CD4-positive, alpha-beta T cell treated with Interleukin-4 for 1 hour (primary cell): ENCODE measurements at regions not wholly inside any gene's neighbourhood (a gene's known extent, or its start where the extent isn't known, plus 50 kb on each side); places are given as distances from the start of the nearest gene placed in this dataset.
A peak's percentile ranks its signal among the peaks of the same experiment; 100 is the strongest.

Experiments
- DNase-seq, 2 donors: peaks; one replicate each; pipeline ENCODE4 v3.0.0-alpha.2; 2020 to 2022

DNA sequence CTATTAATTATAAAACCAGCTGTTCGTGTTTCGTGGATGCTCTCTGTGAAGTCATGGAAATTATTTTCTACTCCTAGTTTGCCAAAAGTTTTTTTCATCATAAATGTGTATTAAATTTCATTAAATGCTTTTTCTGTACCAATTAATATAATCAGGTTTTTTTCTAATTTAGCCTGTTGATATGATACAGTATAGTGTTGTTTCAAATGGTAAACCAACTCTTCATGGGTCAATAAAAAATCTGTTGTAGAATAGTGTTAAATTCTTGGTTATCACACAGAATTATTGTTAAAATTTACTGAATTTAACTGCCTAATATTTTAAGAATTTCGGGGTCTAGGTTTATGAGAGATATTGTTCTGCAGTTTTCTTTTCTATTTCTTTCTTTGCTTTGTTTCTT is 505.9 kb upstream of the MANEA start:
- DNase-seq: no peak

DNA sequence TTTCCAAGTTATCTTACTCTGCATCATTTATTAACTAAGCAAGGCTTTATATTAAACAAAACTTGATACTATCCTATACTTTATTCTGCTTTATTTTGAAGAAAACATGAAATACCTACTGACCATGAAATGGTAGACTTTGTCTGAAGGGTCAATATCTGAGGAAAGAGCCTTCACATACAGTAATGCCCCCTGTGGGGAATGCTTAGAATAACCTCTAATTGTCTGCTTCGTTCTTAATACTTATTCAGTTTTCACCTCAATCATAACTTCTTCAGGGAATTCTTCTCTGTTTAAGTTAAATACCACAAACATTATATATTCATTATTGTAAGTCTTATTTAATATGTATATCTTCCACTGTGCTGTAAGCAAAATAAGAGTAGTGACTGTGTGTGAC is 498.9 kb upstream of the MANEA start:
- DNase-seq: no peak

DNA sequence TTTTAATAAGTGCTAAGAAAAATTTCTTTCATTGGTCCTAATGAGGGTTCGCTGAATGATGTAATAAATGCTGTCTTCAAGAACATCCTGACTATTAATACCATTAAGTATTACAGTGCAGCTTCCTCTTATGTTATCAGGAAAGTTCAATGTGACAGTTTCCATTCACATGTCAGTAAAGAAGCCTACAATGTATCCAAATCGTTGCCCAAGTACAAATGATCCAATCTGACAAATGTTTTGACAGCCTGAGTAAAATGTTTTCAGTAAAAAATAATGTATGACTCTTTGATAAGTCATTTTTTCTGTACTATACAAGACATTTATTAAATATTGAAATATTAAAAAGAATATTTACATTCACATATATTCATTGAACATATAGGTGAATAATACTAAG is 496.1 kb upstream of the MANEA start:
- DNase-seq: no peak

DNA sequence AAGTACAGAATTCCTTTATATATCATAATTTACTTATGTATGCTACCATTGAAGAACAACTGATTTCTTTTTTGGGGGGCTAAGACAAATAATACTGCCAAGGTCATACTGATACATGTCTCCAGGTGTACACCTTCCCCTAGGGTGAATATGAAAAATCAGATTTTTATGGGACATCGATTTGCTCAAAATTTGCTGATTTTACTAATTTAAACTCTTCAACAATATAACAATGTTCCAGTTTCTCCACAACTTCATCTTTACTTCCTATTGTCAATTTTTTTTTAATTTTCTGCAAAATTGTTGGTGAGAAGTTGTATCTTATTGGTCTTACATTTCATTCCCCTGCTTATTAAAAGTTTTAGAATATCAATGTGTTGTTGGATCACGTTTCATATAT is 495.4 kb upstream of the MANEA start:
- DNase-seq: no peak

DNA sequence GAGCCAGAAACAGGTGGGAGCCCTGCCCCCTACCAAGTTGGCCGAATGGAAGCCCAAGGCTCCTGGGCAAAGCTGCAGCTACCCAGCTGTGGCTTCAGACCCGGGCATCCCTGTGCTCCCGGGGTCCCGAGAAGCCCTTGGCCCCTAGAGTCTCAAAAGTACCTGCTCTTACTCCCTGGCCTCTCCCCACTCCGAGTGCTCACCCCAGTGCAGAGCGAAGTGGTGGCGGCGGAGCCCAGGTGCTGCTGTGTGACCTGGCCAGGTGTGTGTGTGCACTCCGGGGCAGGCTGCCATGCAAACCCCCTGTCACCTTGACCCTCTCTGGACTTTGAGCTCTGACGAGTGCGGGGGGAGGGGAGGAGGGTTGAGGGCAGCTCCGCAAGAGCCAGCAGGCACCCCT is 493.8 kb upstream of the MANEA start:
- no peak for DNase-seq

DNA sequence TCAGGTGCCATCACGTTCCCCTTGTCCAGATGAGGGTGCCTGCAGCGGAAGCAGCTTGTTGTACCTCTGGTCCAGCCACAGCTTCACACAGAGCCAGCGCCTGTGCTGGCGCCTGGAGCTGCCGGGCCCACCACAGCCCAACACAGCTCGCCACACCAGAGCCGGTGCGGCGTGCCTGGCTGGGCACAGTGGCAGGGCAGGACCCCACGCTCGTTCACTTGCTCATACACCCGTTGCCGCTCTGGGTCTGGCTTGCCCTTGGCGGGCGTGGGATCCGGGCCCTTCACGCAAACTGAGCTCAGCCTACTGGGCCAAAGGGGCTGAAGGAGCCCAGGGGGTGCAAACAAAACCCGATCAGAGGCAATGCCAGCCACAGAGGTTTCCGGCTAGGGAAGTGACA is 492.5 kb upstream of the MANEA start:
- DNase-seq: no peak

DNA sequence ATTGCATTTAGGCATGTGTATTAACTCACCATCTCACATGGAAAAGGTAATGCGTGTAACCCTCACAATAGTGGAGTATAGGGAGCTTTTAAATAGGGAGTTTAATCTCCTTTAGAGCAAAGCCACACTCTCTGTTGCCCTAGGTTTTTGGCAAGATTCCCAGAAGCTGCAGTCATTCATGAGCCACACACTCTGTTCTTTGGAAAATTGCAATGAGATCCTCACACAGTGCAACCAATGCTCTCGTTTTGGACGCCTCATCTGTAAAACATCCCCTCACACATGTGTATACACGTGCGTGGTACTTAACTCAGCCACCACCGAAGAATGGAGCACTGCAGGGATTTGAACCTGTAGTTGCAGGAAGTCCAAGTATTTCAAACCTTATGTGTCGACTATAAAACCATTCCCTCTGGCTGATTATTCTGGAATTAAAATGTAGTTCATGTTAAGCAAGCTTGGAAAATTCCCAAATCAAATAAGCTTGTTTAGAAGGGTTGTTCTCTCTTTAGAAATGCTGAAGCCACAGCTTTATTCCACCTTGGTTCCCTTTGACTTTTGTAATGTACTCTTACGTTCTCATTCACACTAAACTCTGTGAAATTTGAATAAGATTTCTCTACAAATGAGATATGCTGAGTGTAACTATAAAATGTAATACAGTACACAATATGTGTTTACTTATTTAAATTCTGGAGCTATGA is 489.8 kb upstream of the MANEA start:
- DNase-seq: no peak

- peak in 1 of 2 donors; percentile 1 for DNase-seq
These were observed 485.4 kb upstream of the MANEA start for GRCh38 chr6:95091823-95092436.

DNA sequence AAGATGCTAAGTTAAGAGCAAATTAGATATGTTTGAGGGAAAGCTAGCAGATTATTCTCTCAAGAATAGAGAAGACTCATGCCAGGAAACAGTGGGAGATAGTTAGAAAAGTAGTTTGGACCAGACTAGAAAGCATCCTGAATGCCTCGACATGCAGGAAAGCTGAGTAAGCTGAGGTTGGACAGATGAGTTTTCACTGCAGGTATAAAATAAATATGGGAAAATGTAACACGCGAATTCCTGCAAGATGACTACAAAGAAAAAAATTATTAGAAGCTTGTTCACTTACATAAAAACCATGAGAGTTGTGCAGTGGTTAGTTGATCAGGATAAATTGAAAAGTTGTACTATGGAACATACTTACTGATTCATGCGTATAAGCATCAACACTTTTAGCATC is 484.2 kb upstream of the MANEA start:
- no peak for DNase-seq

GRCh38 chr6:95094751-95095663 is 482.3 kb upstream of the MANEA start:
- no peak for DNase-seq

DNA sequence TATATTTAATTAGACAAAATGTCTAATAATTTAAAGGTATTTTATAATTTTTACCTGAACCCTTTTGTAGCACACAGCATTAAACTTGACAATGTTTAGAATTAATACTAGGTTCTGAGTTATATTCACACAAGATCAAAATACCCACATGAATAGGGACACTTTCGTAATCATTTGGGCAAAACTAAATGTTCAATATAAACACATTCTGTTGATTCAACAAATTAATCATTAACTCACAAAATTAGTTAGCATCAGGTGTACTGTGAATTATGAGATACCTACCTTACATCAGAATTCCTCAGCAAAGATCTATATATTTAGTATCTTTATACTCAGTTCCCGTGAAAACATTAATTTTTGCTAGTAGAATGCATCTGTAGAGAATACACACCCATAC is 481.5 kb upstream of the MANEA start:
- DNase-seq: no peak

GRCh38 chr6:95099410-95099809 is 477.9 kb upstream of the MANEA start:
- no peak for DNase-seq

GRCh38 chr6:95109212-95109611 is 468.1 kb upstream of the MANEA start:
- no peak for DNase-seq

GRCh38 chr6:95110767-95111166 is 466.6 kb upstream of the MANEA start:
- no peak for DNase-seq

DNA sequence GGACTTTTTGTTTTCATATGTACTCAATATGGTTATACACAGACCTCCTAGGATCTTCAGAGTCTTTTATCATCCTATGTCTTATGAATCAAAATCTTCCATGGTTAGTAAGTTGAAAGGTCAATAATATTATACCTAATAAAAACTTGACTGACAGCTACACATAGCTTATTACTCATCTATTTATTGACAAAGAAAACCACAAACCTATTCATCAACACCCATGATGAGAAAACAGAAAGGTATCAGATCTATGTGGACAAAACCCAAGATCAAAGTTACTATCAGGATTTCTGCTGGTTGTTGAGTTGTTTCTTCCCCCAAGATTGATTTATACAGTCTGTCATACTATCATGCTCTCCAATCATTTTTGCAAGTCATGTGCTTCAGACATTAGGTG is 460.1 kb upstream of the MANEA start:
- DNase-seq: no peak

DNA sequence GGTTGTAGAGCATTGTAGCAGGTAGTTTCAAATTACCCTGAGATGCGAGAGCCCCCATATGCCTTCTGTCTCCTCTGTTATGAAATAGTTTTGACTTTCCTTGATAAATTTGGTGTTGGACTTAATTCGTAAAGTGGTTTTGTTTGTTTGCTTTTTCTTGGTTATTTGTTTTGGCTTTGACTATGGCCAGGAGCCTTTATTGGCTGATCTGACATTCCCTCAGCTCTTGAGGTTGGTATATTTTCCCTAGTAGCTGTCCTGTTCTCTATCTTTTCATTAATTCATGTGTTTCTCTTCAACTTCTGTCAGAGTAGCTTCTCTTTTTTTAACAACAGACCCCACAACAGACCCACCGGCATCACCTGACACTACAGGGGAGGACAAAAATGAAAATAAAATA is 457.4 kb upstream of the MANEA start:
- no peak for DNase-seq

GRCh38 chr6:95120984-95121383 is 456.4 kb upstream of the MANEA start:
- no peak for DNase-seq

GRCh38 chr6:95127261-95127660 is 450.1 kb upstream of the MANEA start:
- no peak for DNase-seq

DNA sequence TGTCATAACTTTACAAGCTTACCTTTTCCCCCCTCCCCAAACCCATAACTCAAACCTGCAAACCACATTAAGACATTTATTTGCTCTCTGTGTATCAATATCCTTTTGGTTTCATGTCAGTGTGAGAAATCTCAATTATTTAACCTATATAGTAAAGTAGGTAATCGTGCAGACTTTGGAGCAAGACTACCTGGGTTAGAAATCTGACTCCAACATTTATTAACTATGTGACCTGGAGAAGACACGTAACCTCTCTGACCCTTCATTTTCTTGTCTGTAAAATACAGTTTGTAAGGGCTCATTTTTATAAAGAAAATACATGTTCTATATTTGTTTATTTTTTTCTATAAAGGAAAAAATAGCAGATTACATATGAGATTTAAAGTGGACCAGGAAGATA is 448.9 kb upstream of the MANEA start:
- DNase-seq: no peak

- no peak for DNase-seq
These were observed 448.4 kb upstream of the MANEA start for GRCh38 chr6:95128947-95129346.

DNA sequence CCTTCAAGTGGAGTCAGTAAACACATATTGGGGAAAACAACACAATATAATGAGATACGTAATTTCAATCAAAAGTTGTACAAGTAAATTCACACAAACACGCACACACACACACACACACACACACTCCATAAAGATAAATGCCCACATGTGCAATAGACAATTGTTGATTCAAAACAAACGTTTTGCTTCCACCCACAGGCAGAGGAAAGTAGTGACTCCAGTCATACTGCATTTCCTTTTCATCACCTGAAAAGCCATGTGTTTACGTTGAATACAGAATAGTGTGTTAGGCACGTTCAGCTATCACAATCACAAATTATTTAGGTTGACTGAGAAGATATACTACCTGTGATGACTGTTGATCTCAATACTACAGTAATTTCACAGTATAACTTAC is 443.8 kb upstream of the MANEA start:
- DNase-seq: no peak

DNA sequence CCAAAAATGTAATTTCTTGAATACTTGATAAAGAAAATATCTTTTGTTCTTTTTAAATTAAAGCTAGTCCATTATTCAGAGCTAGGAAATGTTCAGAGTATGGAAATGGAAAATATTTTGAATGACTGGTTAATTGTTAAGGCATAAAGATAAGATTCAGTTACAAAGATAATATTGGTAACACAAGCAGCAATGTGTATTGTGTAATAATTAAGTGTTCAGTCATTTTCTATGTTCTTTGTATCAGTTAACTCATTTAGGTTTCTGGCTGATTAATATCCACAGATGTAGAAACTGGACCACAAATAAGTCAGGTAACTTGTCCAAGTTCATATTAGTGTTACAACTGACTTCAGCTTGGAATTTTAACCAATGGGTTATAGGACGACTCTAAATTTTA is 442.2 kb upstream of the MANEA start:
- no peak for DNase-seq

- no peak for DNase-seq
These were observed 435.2 kb upstream of the MANEA start for GRCh38 chr6:95142101-95142500.
